Coronary artery (tissue), 2 donors: ENCODE measurements at regions not wholly inside any gene's neighbourhood (a gene's known extent, or its start where the extent isn't known, plus 50 kb on each side); places are given as distances from the start of the nearest gene placed in this dataset.

Source experiments
- DNase-seq: peaks from one replicate; pipeline ENCODE4 v3.0.0-alpha.2; 2017; ENCODE audit warnings: low spot score
- H3K27ac ChIP-seq, 2 donors: fragments of 200-600 bp; sonication (generic); one replicate each; pipeline ENCODE4 v1.5.1; 2016 to 2019
- H3K4me3 ChIP-seq: fragments of 200-600 bp; sonication (generic); 2 replicates; pipeline ENCODE4 v1.5.1; 2016; ENCODE audit warnings: mild to moderate bottlenecking, moderate library complexity
- CTCF ChIP-seq: fragments of 200-600 bp; sonication (generic); IDR thresholded peaks from one replicate; pipeline ENCODE4 v1.5.1; 2019; ENCODE audit warnings: antibody characterized with exemption

GRCh38 chr7:68576366-68576765 is 1021.9 kb upstream of the AUTS2 start:
- TF ChIP-seq CTCF, result no peak
- no peak for DNase-seq
- H3K27ac ChIP-seq, result no peak overlapping the region
- no peak overlapping the region for H3K4me3 ChIP-seq

- H3K27ac ChIP-seq, result no peak overlapping the region
- TF ChIP-seq CTCF, result no peak
- DNase-seq, result no peak
- no peak overlapping the region for H3K4me3 ChIP-seq
These were observed 1016.9 kb upstream of the AUTS2 start for GRCh38 chr7:68581417-68581816.

DNA sequence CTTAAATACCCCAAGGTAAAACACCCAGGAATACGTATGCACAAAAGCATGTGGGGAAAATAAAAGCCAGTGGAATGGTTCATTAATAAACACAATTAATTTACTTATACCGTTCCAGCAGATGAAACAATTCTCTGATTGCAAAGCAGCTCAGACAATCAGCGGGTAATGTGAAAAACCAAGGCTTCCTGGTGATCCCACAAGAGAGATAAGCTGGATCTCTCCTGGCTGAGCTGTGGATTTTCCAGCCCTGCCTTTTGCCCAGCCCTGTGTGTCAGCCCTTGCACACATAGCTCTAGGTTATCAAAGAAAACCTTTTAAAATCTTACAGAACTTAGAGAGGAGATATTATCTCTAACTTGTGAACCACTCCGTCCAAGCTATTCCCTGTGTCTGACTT is 1010.7 kb upstream of the AUTS2 start:
- Histone ChIP-seq H3K4me3 (no peak overlapping the region), H3K27ac (no peak overlapping the region)
- no peak for TF ChIP-seq CTCF
- no peak for DNase-seq

DNA sequence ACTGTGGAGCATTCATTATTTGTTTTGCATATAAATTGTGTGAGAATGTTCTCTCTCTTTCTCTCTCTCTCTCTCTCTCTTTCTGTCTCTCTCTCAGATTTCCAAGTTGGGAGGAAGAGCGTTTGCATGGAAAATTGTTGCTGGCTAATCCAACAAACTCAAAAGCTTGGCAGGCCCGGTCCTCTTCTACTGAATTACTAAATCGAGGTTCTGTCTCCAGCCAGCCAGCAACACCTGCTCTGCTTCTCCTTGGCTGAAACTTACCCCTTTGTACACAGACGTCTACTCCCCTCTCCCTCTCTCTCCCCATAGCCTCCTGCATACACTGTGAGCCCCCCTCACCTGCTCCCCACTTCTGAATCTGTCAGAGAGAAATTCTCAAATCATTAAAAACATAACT is 996.4 kb upstream of the AUTS2 start:
- no peak overlapping the region for H3K4me3 ChIP-seq
- no peak for TF ChIP-seq CTCF
- no peak for DNase-seq
- no peak overlapping the region for H3K27ac ChIP-seq

GRCh38 chr7:68604541-68604940 is 993.7 kb upstream of the AUTS2 start:
- no peak for DNase-seq
- no peak overlapping the region for H3K27ac ChIP-seq
- no peak for TF ChIP-seq CTCF
- H3K4me3 ChIP-seq, result no peak overlapping the region

DNA sequence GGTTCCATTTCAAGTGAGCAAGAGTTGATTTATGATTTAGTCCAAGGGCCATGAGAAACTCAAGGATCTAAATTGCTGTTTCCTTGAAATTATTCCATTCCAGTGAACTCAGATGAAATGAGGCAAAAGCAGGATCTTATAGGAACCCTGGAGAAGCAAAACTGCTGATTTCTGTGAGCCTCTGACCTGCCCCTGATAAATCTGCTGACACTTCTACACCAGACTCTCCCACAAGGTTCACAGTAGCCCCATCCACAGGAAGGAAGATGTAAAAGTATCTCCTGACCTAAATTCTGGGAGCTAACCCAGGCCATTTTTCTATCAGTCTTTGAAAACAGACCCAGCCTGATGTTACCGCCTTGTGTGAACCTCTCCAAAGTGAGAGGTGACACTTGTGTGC is 987.6 kb upstream of the AUTS2 start:
- Histone ChIP-seq H3K27ac (no peak overlapping the region), H3K4me3 (no peak overlapping the region)
- no peak for TF ChIP-seq CTCF
- no peak for DNase-seq

DNA sequence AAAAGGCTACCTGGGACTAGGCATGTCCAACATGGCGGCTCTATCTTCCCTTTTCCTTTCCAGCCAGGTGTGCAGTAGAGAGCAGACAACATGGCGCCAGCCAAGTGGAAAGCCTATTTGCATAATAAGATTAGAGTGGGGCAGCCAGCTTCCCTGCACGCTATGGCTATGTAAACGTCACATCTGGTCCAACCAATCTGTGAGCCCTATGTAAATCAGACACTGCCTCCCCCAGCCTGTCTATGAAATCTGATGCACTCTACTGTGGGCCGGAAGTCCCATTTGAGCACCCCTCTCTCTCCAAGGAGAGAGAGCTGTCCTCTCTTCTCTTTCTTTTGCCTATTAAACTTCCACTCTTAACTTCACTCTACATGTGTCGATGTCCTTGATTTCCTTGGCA is 984.9 kb upstream of the AUTS2 start:
- DNase-seq, result no peak

More for the DNA sequence above, 984.9 kb upstream of the AUTS2 start:
- no peak for TF ChIP-seq CTCF
- no peak overlapping the region for H3K4me3 ChIP-seq
- no peak overlapping the region for H3K27ac ChIP-seq
